TTC549 (cell line): ENCODE measurements at regions not wholly inside any gene's neighbourhood (a gene's known extent, or its start where the extent isn't known, plus 50 kb on each side); places are given as distances from the start of the nearest gene placed in this dataset.

Experiments used
- FAIRE-seq: peaks from 2 replicates; lab custom pipeline; 2012; peaks lifted over from hg19 to GRCh38; lab: Jason Lieb, UNC

DNA sequence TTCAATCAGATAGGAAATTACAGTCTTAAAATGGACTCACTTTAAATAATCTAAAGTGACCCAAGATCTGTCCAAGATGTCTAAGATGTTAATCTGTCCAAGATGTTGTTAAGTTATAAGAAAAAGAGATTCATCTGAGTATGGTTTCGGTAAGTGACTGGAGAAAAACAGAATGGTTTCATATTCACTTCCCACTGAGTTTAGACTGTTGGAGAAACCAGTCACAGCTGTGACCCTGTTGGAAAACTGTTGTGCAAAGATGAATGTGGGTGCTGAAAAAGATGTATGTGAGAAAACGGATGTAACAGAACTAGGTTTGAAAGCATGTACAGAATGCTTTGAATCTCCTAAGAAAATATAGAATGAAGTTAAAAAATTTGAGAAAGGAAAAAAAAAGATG is 325.9 kb downstream of the COL12A1 start:
- no peak for FAIRE-seq

GRCh38 chr6:74879234-74879633 is 326.6 kb downstream of the COL12A1 start:
- no peak for FAIRE-seq

DNA sequence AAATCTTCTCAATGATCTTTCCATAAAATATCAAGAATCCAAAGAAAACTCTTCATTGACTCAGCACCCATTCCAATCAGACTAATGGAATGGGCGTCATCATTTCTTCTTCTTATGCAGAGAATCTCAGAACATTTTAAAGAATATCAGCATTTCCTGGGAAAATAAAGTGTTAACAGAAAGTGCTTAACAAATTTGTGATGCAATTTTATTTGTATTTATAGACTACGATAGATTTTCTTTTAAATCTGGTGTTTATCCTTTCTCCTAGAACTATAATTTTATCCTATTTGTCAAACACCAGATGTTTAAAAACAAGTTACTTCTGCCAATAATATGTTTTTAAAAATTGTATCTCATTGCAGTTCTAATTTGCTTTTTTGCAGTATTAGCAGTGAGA is 330.7 kb downstream of the COL12A1 start:
- FAIRE-seq: no peak

- FAIRE-seq: no peak
Measured at GRCh38 chr6:74872754-74873476, 332.9 kb downstream of the COL12A1 start.

GRCh38 chr6:74871757-74872156 is 334.1 kb downstream of the COL12A1 start:
- FAIRE-seq: no peak

DNA sequence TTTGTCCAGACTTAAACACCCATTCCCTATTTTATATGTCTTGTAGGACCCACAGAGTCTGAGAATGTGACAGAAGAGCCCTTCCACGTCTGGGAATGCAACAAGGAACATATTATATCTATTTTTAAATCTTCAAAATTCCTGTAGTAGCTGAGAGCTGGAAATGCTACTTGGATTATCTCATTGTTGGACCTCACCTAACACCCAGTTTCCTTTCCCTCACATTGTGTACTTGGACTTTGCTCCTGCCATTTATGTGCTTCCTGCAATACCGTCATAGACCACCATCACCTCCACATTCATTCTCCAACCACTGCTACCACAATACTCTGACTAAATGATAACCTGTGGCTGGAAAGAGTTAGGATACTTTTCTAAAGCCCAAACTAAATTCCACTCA is 335.4 kb downstream of the COL12A1 start:
- no peak for FAIRE-seq

GRCh38 chr6:74867291-74867690 is 338.6 kb downstream of the COL12A1 start:
- no peak for FAIRE-seq

GRCh38 chr6:74863968-74864367 is 341.9 kb downstream of the COL12A1 start:
- FAIRE-seq: no peak

GRCh38 chr6:74860456-74860855 is 345.4 kb downstream of the COL12A1 start:
- FAIRE-seq: no peak

DNA sequence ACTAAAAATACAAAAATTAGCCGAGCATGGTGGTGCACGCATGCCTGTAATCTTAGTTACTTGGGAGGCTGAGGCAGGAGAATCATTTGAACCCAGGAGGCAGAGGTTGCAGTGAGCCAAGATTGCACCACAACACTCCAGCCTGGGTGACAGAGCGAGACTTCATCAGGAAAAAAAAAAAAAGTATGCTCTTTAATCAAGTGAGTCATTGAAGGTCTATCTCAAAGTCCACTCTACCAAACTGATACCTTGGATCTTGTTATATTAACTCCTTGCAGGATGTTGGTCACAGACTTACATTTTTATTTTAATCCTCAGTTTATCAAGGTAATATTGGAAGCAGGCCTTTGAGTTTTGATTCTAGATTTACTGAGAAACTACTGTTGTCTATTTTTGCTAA is 348.7 kb downstream of the COL12A1 start:
- FAIRE-seq: no peak

GRCh38 chr6:74853991-74854390 is 351.9 kb downstream of the COL12A1 start:
- FAIRE-seq: no peak

DNA sequence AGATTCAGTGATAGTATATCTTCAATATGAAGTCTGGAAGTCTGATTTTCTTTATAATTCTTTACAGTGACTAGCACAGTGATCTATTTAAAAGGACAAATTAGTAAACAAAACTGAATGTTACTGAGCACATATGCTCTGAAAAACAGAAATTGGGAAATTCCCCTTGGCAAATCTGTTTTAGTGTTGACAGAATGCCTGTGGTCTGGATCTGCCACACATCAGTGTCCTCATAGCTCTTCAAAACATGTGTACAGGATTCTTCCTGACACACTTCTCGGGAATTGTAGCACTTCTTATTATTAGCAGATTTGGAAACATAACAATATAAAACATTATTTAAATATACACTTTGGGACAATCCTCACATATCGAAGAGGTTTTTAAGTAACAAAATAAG is 354.3 kb downstream of the COL12A1 start:
- no peak for FAIRE-seq

- no peak for FAIRE-seq
Measured at GRCh38 chr6:74840953-74841352, 364.9 kb downstream of the COL12A1 start.

- FAIRE-seq: no peak
Measured at GRCh38 chr6:74834967-74835366, 370.9 kb downstream of the COL12A1 start.

DNA sequence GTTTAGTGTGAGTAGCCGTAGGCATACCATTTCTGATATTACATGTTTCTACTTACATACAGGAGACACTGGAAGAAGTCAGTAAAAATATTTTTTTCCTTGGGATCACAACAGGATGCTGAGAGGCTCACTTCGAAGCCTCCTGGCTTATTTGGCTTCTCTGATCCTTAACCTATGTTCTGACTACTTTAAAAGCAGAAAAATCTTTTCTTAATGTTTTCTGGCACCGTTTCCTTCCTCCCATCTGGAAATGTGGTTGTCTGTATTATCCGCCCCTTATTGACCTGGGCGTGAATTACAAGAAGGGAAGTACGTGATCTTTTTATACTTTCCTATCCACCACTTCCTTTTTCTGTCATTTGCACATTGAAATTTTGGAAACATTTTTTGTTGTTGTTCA is 379.6 kb downstream of the COL12A1 start:
- FAIRE-seq: no peak

- FAIRE-seq: no peak
Measured at GRCh38 chr6:74814440-74814839, 391.4 kb downstream of the COL12A1 start.

DNA sequence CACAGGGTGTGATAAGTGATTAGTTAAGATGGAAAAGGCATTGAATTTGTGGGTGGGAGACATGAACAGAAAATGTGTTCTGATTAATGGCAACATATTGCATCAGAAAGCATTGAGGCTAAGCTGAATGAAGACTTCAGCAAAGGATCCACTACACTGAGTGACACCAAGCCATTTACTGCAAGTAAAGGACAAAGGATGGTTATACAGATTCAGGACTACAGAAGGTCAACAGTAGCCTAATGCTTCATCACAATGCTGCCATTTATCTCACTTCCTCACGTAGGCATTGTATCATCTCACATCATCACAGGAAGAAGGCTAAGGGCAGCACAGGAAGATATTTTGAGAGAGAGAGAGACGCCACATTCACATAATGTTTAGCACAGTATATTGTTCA is 398.2 kb downstream of the COL12A1 start:
- FAIRE-seq: no peak

- no peak for FAIRE-seq
Measured at GRCh38 chr6:74805916-74806696, 399.7 kb downstream of the COL12A1 start.

GRCh38 chr6:74798302-74798701 is 407.6 kb downstream of the COL12A1 start:
- FAIRE-seq: no peak

GRCh38 chr6:74785236-74785635 is 420.6 kb downstream of the COL12A1 start:
- no peak for FAIRE-seq

- FAIRE-seq: no peak
Measured at GRCh38 chr6:74782346-74782745, 423.5 kb downstream of the COL12A1 start.

DNA sequence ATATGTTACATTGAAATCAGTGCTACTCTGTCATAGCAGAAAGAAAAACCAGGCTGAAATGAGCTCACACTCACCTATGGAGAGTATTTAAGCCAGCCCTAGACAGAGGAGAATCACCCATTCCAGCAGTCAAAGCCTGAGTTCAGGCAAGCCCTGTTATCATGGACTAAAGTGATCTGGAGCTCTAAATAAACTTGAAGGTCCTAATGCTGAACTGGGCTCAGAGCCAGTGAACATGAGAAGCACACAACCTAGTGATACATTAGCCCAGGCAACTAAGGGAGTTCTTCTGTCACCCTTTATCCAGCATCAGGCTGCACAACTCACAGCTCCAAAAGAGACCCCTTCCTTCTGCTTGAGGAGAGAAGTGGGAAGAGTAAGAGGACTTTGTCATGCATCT is 425.0 kb downstream of the COL12A1 start:
- FAIRE-seq: no peak

GRCh38 chr6:74768738-74769137 is 437.1 kb downstream of the COL12A1 start:
- FAIRE-seq: no peak

- FAIRE-seq: no peak
Measured at GRCh38 chr6:74768120-74768519, 437.7 kb downstream of the COL12A1 start.
